WTC11 (cell line): ENCODE measurements at regions not wholly inside any gene's neighbourhood (a gene's known extent, or its start where the extent isn't known, plus 50 kb on each side); places are given as distances from the start of the nearest gene placed in this dataset.
"Not testable (repeated sequence)": the region's sequence is repeated elsewhere in the genome, so short reads cannot be mapped to it uniquely, and the experiment has no call there.

ENCODE experiments used
- ATAC-seq: fragments of 200-7000 bp; cut with Tn5 transposase; 2 replicates; pipeline ENCODE4 v1.10.0; 2021; ENCODE audit warnings: mild to moderate bottlenecking, moderate library complexity
- CTCF ChIA-PET: fragments of 300-600 bp; sonication (Branson Sonifier 250); formaldehyde crosslinking; loops from one replicate; lab custom pipeline; 2021; ENCODE audit warnings: antibody characterized with exemption; lab: Charles Lee
- POLR2A ChIA-PET: fragments of 350-600 bp; sonication (Branson Sonifier 250); formaldehyde crosslinking; loops from one replicate; lab custom pipeline; 2021; ENCODE audit warnings: antibody characterized with exemption; lab: Charles Lee
- DNase-seq: peaks from one replicate; pipeline ENCODE4 v3.0.0; 2021; ENCODE audit warnings: low spot score
- H3K27ac Mint-ChIP-seq: 2 replicates; pipeline ENCODE4 v1.8.0; 2021; ENCODE audit warnings: mixed read lengths
- H3K27me3 Mint-ChIP-seq: 2 replicates; pipeline ENCODE4 v1.8.0; 2021; ENCODE audit warnings: low read depth, mild to moderate bottlenecking, moderate library complexity, mixed read lengths
- H3K36me3 Mint-ChIP-seq: 2 replicates; pipeline ENCODE4 v1.8.0; 2021; ENCODE audit warnings: mixed read lengths
- H3K4me1 Mint-ChIP-seq: 2 replicates; pipeline ENCODE4 v1.8.0; 2022; ENCODE audit warnings: mixed read lengths
- H3K4me3 Mint-ChIP-seq: 2 replicates; pipeline ENCODE4 v1.8.0; 2021; ENCODE audit warnings: mild to moderate bottlenecking, moderate library complexity, mixed read lengths
- H3K9me3 Mint-ChIP-seq: 2 replicates; pipeline ENCODE4 v1.8.0; 2021; ENCODE audit warnings: mixed read lengths
- CREB1 ChIP-seq: sonication (generic); formaldehyde crosslinking; IDR thresholded peaks from 2 replicates; pipeline ENCODE4 v1.8.0; 2023; ENCODE audit warnings: mild to moderate bottlenecking, missing genetic modification reagents
- ESRRA ChIP-seq: sonication (generic); formaldehyde crosslinking; IDR thresholded peaks from 2 replicates; pipeline ENCODE4 v1.8.1; 2022; ENCODE audit warnings: mild to moderate bottlenecking, missing genetic modification reagents, borderline replicate concordance
- ETV6 ChIP-seq: sonication (generic); formaldehyde crosslinking; IDR thresholded peaks from 2 replicates; pipeline ENCODE4 v1.8.1; 2022; ENCODE audit warnings: mild to moderate bottlenecking, missing genetic modification reagents
- FOXJ3 ChIP-seq: sonication (generic); formaldehyde crosslinking; IDR thresholded peaks from 2 replicates; pipeline ENCODE4 v1.9.0; 2021; ENCODE audit warnings: missing genetic modification reagents, mild to moderate bottlenecking, borderline replicate concordance
- FOXK1 ChIP-seq: sonication (generic); formaldehyde crosslinking; IDR thresholded peaks from 2 replicates; pipeline ENCODE4 v1.8.0; 2022; ENCODE audit warnings: mild to moderate bottlenecking, moderate library complexity, missing genetic modification reagents
- MXD4 ChIP-seq: fragments of 250-450 bp; sonication (Bioruptor Pico); IDR thresholded peaks from 2 replicates; pipeline ENCODE4 v1.8.0; 2021; ENCODE audit warnings: mild to moderate bottlenecking, moderate library complexity, borderline replicate concordance
- NFE2L1 ChIP-seq: sonication (generic); formaldehyde crosslinking; IDR thresholded peaks from 2 replicates; pipeline ENCODE4 v1.8.1; 2023; ENCODE audit warnings: missing genetic modification reagents
- NR1H2 ChIP-seq: sonication (generic); formaldehyde crosslinking; IDR thresholded peaks from 2 replicates; pipeline ENCODE4 v1.9.0; 2021; ENCODE audit warnings: mild to moderate bottlenecking, moderate library complexity, missing genetic modification reagents
- PRRX2 ChIP-seq: fragments of 250-450 bp; sonication (Bioruptor Pico); IDR thresholded peaks from 2 replicates; pipeline ENCODE4 v1.8.0; 2021; ENCODE audit warnings: mild to moderate bottlenecking
- SP1 ChIP-seq: sonication (generic); formaldehyde crosslinking; conservative IDR thresholded peaks from 2 replicates; pipeline ENCODE4 v1.8.1; 2022; ENCODE audit warnings: missing genetic modification reagents
- TEAD4 ChIP-seq: sonication (generic); formaldehyde crosslinking; IDR thresholded peaks from 2 replicates; pipeline ENCODE4 v1.8.0; 2022; ENCODE audit warnings: mild to moderate bottlenecking, missing genetic modification reagents
- ZBTB21 ChIP-seq: sonication (generic); formaldehyde crosslinking; IDR thresholded peaks from 2 replicates; pipeline ENCODE4 v1.8.1; 2023; ENCODE audit warnings: mild to moderate bottlenecking, missing genetic modification reagents, borderline replicate concordance
- ZNF121 ChIP-seq: sonication (generic); formaldehyde crosslinking; IDR thresholded peaks from 2 replicates; pipeline ENCODE4 v1.8.0; 2023; ENCODE audit warnings: missing genetic modification reagents
- ZNF219 ChIP-seq: sonication (generic); formaldehyde crosslinking; IDR thresholded peaks from 2 replicates; pipeline ENCODE4 v1.8.0; 2023; ENCODE audit warnings: missing genetic modification reagents, mild to moderate bottlenecking, borderline replicate concordance
- ZNF317 ChIP-seq: sonication (generic); formaldehyde crosslinking; IDR thresholded peaks from 2 replicates; pipeline ENCODE4 v1.8.1; 2023; ENCODE audit warnings: low read depth, mild to moderate bottlenecking, moderate library complexity, missing genetic modification reagents, borderline replicate concordance
- ZNF416 ChIP-seq: fragments of 250-450 bp; sonication (Bioruptor Pico); IDR thresholded peaks from 2 replicates; pipeline ENCODE4 v1.9.0; 2021; ENCODE audit warnings: mild to moderate bottlenecking, inconsistent platforms
- TF ChIP-seq, protein P1 (sequence below): sonication (generic); formaldehyde crosslinking; IDR thresholded peaks from 2 replicates; pipeline ENCODE4 v1.8.0; 2023; ENCODE audit warnings: missing genetic modification reagents, mild to moderate bottlenecking, borderline replicate concordance
- TF ChIP-seq, protein P2 (sequence below): fragments of 250-450 bp; sonication (Bioruptor Pico); IDR thresholded peaks from 2 replicates; pipeline ENCODE4 v1.9.0; 2021; ENCODE audit warnings: moderate library complexity, mild to moderate bottlenecking, inconsistent platforms, borderline replicate concordance
- TF ChIP-seq, protein P3 (sequence below): sonication (generic); formaldehyde crosslinking; IDR thresholded peaks from 2 replicates; pipeline ENCODE4 v1.8.1; 2022; ENCODE audit warnings: low read depth, missing genetic modification reagents, borderline replicate concordance

DNA sequence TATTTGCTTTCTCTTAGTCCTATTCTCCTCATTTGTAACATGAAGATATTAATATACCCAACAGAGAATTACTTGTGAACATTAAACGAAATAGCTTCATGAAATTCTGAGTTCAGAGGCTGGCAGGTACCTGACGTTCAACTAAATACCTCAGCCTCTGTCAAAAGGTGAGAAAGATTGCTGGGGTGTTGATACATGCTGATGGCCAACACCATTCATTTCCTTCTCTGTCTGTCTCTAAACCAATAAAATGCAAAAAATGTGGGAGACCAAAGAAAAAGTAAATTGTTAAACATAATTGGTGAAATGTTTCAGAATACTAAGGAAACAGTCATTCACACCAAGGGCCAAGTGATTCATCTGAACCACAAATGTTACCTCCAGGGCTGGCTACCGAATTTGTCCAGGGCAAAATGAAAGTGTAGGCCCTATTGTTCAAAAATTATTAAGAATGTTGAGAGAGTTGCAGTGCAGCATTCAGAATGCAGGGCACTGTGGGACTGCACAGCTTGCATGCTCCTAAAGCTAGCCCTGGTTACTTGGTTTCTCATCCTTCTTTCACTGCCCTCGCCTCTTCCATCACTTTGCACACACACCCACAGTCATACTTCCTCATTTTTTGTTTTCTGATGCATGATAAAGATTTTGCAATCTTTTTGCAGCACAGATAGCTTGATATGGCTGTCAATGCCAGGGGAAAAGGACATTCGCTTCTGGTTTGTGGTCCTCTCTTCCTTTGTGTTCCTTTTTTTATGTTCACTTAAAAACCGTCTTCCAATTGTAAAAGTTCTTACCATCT is 414.3 kb upstream of the NR5A2 start:
- no peaks in the 10 kb centered on the region for H3K9me3 Mint-ChIP-seq
- no peaks in the 10 kb centered on the region for H3K4me1 Mint-ChIP-seq
- ATAC-seq = no peak
- ChIA-PET CTCF (interaction anchor here (0.6 kb wide), 1 partner anchor 875 kb away, joined by 3 read pairs; no protein-coding TSS in a partner anchor), POLR2A (no interaction called here)
- TF ChIP-seq, protein P1, sequence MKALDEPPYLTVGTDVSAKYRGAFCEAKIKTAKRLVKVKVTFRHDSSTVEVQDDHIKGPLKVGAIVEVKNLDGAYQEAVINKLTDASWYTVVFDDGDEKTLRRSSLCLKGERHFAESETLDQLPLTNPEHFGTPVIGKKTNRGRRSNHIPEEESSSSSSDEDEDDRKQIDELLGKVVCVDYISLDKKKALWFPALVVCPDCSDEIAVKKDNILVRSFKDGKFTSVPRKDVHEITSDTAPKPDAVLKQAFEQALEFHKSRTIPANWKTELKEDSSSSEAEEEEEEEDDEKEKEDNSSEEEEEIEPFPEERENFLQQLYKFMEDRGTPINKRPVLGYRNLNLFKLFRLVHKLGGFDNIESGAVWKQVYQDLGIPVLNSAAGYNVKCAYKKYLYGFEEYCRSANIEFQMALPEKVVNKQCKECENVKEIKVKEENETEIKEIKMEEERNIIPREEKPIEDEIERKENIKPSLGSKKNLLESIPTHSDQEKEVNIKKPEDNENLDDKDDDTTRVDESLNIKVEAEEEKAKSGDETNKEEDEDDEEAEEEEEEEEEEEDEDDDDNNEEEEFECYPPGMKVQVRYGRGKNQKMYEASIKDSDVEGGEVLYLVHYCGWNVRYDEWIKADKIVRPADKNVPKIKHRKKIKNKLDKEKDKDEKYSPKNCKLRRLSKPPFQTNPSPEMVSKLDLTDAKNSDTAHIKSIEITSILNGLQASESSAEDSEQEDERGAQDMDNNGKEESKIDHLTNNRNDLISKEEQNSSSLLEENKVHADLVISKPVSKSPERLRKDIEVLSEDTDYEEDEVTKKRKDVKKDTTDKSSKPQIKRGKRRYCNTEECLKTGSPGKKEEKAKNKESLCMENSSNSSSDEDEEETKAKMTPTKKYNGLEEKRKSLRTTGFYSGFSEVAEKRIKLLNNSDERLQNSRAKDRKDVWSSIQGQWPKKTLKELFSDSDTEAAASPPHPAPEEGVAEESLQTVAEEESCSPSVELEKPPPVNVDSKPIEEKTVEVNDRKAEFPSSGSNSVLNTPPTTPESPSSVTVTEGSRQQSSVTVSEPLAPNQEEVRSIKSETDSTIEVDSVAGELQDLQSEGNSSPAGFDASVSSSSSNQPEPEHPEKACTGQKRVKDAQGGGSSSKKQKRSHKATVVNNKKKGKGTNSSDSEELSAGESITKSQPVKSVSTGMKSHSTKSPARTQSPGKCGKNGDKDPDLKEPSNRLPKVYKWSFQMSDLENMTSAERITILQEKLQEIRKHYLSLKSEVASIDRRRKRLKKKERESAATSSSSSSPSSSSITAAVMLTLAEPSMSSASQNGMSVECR (CRISPR knock-in tag) = no peak
- no peak for TF ChIP-seq CREB1 (CRISPR knock-in tag)
- no peak for TF ChIP-seq ETV6 (CRISPR knock-in tag)
- no peak for TF ChIP-seq PRRX2
- TF ChIP-seq ESRRA (CRISPR knock-in tag) = no peak
- TF ChIP-seq ZNF219 (CRISPR knock-in tag) = no peak
- TF ChIP-seq NR1H2 = no peak
- TF ChIP-seq ZNF317 (CRISPR knock-in tag) = no peak
- no peak for TF ChIP-seq TEAD4 (CRISPR knock-in tag)
- TF ChIP-seq ZBTB21 (CRISPR knock-in tag) = no peak
- no peak for TF ChIP-seq ZNF121 (CRISPR knock-in tag)
- no peaks in the 10 kb centered on the region for H3K27me3 Mint-ChIP-seq
- H3K36me3 Mint-ChIP-seq = no peaks in the 10 kb centered on the region
- no peak for DNase-seq
- H3K27ac Mint-ChIP-seq = no peak overlapping the region
- no peak overlapping the region for H3K4me3 Mint-ChIP-seq

DNA sequence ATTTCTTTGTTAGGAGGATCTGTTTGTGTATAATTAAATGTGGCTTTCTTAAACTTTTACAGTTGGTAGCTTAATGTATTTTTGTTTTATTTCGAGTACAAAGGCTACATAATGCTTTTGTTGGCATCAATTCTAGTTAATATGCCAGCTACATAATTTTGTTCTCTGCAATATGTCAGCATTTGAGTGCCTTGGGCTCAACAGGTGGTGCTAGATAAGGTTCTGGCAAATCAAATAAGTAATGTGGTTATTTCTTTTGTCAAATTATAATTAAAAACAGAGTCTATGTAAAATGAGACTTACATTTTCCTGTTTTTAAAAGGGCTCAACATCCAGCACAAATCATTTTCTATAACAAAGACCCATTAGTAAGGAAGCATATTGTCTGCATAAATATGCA is 410.6 kb upstream of the NR5A2 start:
- ATAC-seq (no peak), DNase-seq (no peak)
- peaks cover 3% of the 10 kb centered on the region for H3K9me3 Mint-ChIP-seq
- ChIA-PET POLR2A (no interaction called here), CTCF (no interaction called here)
- no peaks in the 10 kb centered on the region for H3K27me3 Mint-ChIP-seq
- no peak overlapping the region for H3K27ac Mint-ChIP-seq
- H3K4me3 Mint-ChIP-seq = no peak overlapping the region
- peaks cover 7% of the 10 kb centered on the region for H3K4me1 Mint-ChIP-seq
- TF ChIP-seq NR1H2 (no peak), FOXJ3 (CRISPR knock-in tag) (no peak)
- TF ChIP-seq, all 79 proteins: peak for 0
- H3K36me3 Mint-ChIP-seq = no peaks in the 10 kb centered on the region

DNA sequence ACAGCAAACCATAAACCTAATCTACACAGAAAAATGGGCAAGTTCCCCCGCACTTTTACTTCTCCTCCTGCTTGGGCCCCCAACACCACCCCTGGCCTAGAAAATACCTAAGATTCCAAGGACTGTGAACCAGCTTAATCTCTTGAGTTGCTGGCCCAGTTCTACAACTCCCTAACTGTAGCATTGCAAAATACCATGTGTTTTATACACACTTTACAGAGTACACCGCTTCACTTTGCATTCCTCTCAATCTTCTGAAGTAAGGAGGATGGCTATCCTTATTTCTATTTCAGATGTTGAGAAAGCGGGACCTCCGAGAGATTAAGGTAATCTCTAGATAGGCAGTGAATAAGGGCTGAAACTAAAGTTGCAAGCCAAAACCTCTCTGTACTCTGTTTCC is 408.3 kb upstream of the NR5A2 start:
- POLR2A ChIA-PET = no interaction called here
- Mint-ChIP-seq H3K27ac (no peak overlapping the region), H3K27me3 (no peaks in the 10 kb centered on the region), H3K36me3 (peaks cover 3% of the 10 kb centered on the region), H3K4me3 (no peak overlapping the region), H3K9me3 (peaks cover 11% of the 10 kb centered on the region), H3K4me1 (peaks cover 9% of the 10 kb centered on the region)
- CTCF ChIA-PET = no interaction called here
- DNase-seq = no peak
- ATAC-seq = peak; percentile 62
- TF ChIP-seq TEAD4 (CRISPR knock-in tag) (no peak), FOXK1 (CRISPR knock-in tag) (no peak), NFE2L1 (CRISPR knock-in tag) (no peak), MXD4 (no peak), ZNF416 (CRISPR knock-in tag) (no peak), SP1 (CRISPR knock-in tag) (no peak)
- TF ChIP-seq, protein P2, sequence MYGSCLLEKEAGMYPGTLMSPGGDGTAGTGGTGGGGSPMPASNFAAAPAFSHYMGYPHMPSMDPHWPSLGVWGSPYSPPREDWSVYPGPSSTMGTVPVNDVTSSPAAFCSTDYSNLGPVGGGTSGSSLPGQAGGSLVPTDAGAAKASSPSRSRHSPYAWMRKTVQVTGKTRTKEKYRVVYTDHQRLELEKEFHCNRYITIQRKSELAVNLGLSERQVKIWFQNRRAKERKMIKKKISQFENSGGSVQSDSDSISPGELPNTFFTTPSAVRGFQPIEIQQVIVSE (CRISPR knock-in tag) = no peak
- TF ChIP-seq, protein P3, sequence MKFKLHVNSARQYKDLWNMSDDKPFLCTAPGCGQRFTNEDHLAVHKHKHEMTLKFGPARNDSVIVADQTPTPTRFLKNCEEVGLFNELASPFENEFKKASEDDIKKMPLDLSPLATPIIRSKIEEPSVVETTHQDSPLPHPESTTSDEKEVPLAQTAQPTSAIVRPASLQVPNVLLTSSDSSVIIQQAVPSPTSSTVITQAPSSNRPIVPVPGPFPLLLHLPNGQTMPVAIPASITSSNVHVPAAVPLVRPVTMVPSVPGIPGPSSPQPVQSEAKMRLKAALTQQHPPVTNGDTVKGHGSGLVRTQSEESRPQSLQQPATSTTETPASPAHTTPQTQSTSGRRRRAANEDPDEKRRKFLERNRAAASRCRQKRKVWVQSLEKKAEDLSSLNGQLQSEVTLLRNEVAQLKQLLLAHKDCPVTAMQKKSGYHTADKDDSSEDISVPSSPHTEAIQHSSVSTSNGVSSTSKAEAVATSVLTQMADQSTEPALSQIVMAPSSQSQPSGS (CRISPR knock-in tag) = no peak

DNA sequence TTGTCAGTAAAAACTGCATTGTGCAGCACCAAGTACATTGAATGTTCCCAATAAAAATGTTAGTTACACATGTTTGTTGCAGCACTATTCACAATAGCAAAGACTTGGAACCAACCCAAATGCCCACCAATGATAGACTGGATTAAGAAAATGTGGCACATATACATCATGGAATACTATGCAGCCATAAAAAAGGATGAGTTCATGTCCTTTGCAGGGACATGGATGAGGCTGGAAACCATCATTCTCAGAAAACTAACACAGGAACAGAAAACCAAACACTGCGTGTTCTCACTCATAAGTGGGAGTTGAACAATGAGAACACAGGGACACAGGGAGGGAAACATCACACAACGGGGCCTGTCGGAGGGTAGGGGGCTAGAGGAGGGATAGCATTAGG is 401.3 kb upstream of the NR5A2 start:
- ATAC-seq, H3K27ac Mint-ChIP-seq, H3K27me3 Mint-ChIP-seq, POLR2A ChIA-PET, H3K4me3 Mint-ChIP-seq, CTCF ChIA-PET, DNase-seq: not testable (repeated sequence)
- H3K4me1 Mint-ChIP-seq = peaks cover 25% of the 10 kb centered on the region
- peaks cover 24% of the 10 kb centered on the region for H3K9me3 Mint-ChIP-seq
- H3K36me3 Mint-ChIP-seq = peaks cover 12% of the 10 kb centered on the region
